ENCODE measurements at regions not wholly inside any gene's neighbourhood (a gene's known extent, or its start where the extent isn't known, plus 50 kb on each side); places are given as distances from the start of the nearest gene placed in this dataset.
"Not testable (repeated sequence)": the region's sequence is repeated elsewhere in the genome, so short reads cannot be mapped to it uniquely, and the experiment has no call there.

- ATAC-seq; H3K36me3 Mint-ChIP-seq (ENCODE audit: low read depth); H3K4me1 Mint-ChIP-seq; H3K27me3 Mint-ChIP-seq; H3K27ac Mint-ChIP-seq; H3K4me3 Mint-ChIP-seq; H3K9me3 ChIP-seq (ENCODE audit: control insufficient read depth, low read length, poor library complexity, severe bottlenecking); DNase-seq: not testable (repeated sequence)
Observed at GRCh38 chr16:70014915-70015314, 63.8 kb downstream of the CLEC18A start.

GRCh38 chr16:70016751-70017150 is 65.6 kb downstream of the CLEC18A start:
- H3K9me3 ChIP-seq (ENCODE audit: control insufficient read depth, low read length, poor library complexity, severe bottlenecking); H3K27me3 Mint-ChIP-seq; H3K4me3 Mint-ChIP-seq; DNase-seq; ATAC-seq; H3K36me3 Mint-ChIP-seq (ENCODE audit: low read depth); H3K4me1 Mint-ChIP-seq: not testable (repeated sequence)
- H3K27ac Mint-ChIP-seq: peak overlapping the region; percentile 59

GRCh38 chr16:70018254-70018653 is 67.1 kb downstream of the CLEC18A start:
- Mint-ChIP-seq H3K36me3 (ENCODE audit: low read depth) (peaks cover 3% of the 10 kb centered on the region), H3K27me3 (no peaks in the 10 kb centered on the region), H3K27ac (no peak overlapping the region), H3K4me3 (no peak overlapping the region), H3K4me1 (peaks cover 5% of the 10 kb centered on the region)
- peak in 2 of 3 donors; percentile 13 to 14 for DNase-seq
- H3K9me3 ChIP-seq (ENCODE audit: control insufficient read depth, low read length, poor library complexity, severe bottlenecking): no peaks in the 10 kb centered on the region
- ATAC-seq: peak; percentile 100

- peaks cover 12% of the 10 kb centered on the region for H3K4me1 Mint-ChIP-seq
- not testable (repeated sequence) for H3K9me3 ChIP-seq (ENCODE audit: control insufficient read depth, low read length, poor library complexity, severe bottlenecking); H3K27ac Mint-ChIP-seq; H3K4me3 Mint-ChIP-seq; H3K36me3 Mint-ChIP-seq (ENCODE audit: low read depth); DNase-seq; H3K27me3 Mint-ChIP-seq; ATAC-seq
Observed at GRCh38 chr16:70023207-70023606, 72.1 kb downstream of the CLEC18A start.

GRCh38 chr16:70023956-70024355 is 72.8 kb downstream of the CLEC18A start:
- H3K36me3 Mint-ChIP-seq (ENCODE audit: low read depth); DNase-seq; H3K9me3 ChIP-seq (ENCODE audit: control insufficient read depth, low read length, poor library complexity, severe bottlenecking); H3K4me3 Mint-ChIP-seq; H3K27me3 Mint-ChIP-seq; ATAC-seq; H3K27ac Mint-ChIP-seq; H3K4me1 Mint-ChIP-seq: not testable (repeated sequence)

- peak overlapping the region; percentile 84 for H3K27ac Mint-ChIP-seq
- peak; percentile 96 for ATAC-seq
- H3K4me3 Mint-ChIP-seq: peak overlapping the region; percentile 64
Observed at GRCh38 chr16:70026165-70026854, 75.2 kb downstream of the CLEC18A start.

GRCh38 chr16:70032906-70033305 is 81.2 kb upstream of the PDPR start:
- not testable (repeated sequence) for H3K27ac Mint-ChIP-seq; H3K4me3 Mint-ChIP-seq; ATAC-seq; H3K27me3 Mint-ChIP-seq; H3K9me3 ChIP-seq (ENCODE audit: control insufficient read depth, low read length, poor library complexity, severe bottlenecking); H3K36me3 Mint-ChIP-seq (ENCODE audit: low read depth); DNase-seq; H3K4me1 Mint-ChIP-seq

More at GRCh38 chr16:70026165-70026854, 75.2 kb downstream of the CLEC18A start:
- H3K36me3 Mint-ChIP-seq (ENCODE audit: low read depth); H3K4me1 Mint-ChIP-seq; H3K9me3 ChIP-seq (ENCODE audit: control insufficient read depth, low read length, poor library complexity, severe bottlenecking); H3K27me3 Mint-ChIP-seq: not testable (repeated sequence)
- peak in 2 of 3 donors; percentile 18 to 40 for DNase-seq

GRCh38 chr16:70037913-70038312 is 76.2 kb upstream of the PDPR start:
- not testable (repeated sequence) for H3K9me3 ChIP-seq (ENCODE audit: control insufficient read depth, low read length, poor library complexity, severe bottlenecking); H3K4me3 Mint-ChIP-seq; ATAC-seq; H3K27me3 Mint-ChIP-seq; H3K36me3 Mint-ChIP-seq (ENCODE audit: low read depth); H3K27ac Mint-ChIP-seq; DNase-seq; H3K4me1 Mint-ChIP-seq

GRCh38 chr16:70040554-70040953 is 73.6 kb upstream of the PDPR start:
- ATAC-seq; H3K36me3 Mint-ChIP-seq (ENCODE audit: low read depth); H3K27ac Mint-ChIP-seq; H3K27me3 Mint-ChIP-seq; H3K4me3 Mint-ChIP-seq; H3K4me1 Mint-ChIP-seq; H3K9me3 ChIP-seq (ENCODE audit: control insufficient read depth, low read length, poor library complexity, severe bottlenecking); DNase-seq: not testable (repeated sequence)

- H3K4me1 Mint-ChIP-seq; H3K9me3 ChIP-seq (ENCODE audit: control insufficient read depth, low read length, poor library complexity, severe bottlenecking); ATAC-seq; H3K27me3 Mint-ChIP-seq; H3K27ac Mint-ChIP-seq; H3K4me3 Mint-ChIP-seq; H3K36me3 Mint-ChIP-seq (ENCODE audit: low read depth); DNase-seq: not testable (repeated sequence)
Observed at GRCh38 chr16:70043538-70044067, 70.5 kb upstream of the PDPR start.

GRCh38 chr16:70046560-70046959 is 67.6 kb upstream of the PDPR start:
- not testable (repeated sequence) for DNase-seq; H3K4me1 Mint-ChIP-seq; H3K27me3 Mint-ChIP-seq; H3K9me3 ChIP-seq (ENCODE audit: control insufficient read depth, low read length, poor library complexity, severe bottlenecking); H3K36me3 Mint-ChIP-seq (ENCODE audit: low read depth); ATAC-seq; H3K27ac Mint-ChIP-seq; H3K4me3 Mint-ChIP-seq

GRCh38 chr16:70048083-70048482 is 66.0 kb upstream of the PDPR start:
- not testable (repeated sequence) for H3K36me3 Mint-ChIP-seq (ENCODE audit: low read depth); H3K27me3 Mint-ChIP-seq; H3K27ac Mint-ChIP-seq; ATAC-seq; DNase-seq; H3K4me1 Mint-ChIP-seq; H3K9me3 ChIP-seq (ENCODE audit: control insufficient read depth, low read length, poor library complexity, severe bottlenecking); H3K4me3 Mint-ChIP-seq

- not testable (repeated sequence) for H3K4me3 Mint-ChIP-seq; H3K4me1 Mint-ChIP-seq; ATAC-seq; H3K36me3 Mint-ChIP-seq (ENCODE audit: low read depth); H3K27me3 Mint-ChIP-seq; DNase-seq; H3K9me3 ChIP-seq (ENCODE audit: control insufficient read depth, low read length, poor library complexity, severe bottlenecking); H3K27ac Mint-ChIP-seq
Observed at GRCh38 chr16:70058056-70058455, 56.1 kb upstream of the PDPR start.

- H3K4me3 Mint-ChIP-seq; DNase-seq; ATAC-seq; H3K27ac Mint-ChIP-seq; H3K9me3 ChIP-seq (ENCODE audit: control insufficient read depth, low read length, poor library complexity, severe bottlenecking); H3K4me1 Mint-ChIP-seq; H3K27me3 Mint-ChIP-seq; H3K36me3 Mint-ChIP-seq (ENCODE audit: low read depth): not testable (repeated sequence)
Observed at GRCh38 chr16:70059429-70059828, 54.7 kb upstream of the PDPR start.
